ENCODE measurements at regions not wholly inside any gene's neighbourhood (a gene's known extent, or its start where the extent isn't known, plus 50 kb on each side); places are given as distances from the start of the nearest gene placed in this dataset.
A peak's percentile ranks its signal among the peaks of the same experiment; 100 is the strongest.

- no peak overlapping the region for H3K4me3 ChIP-seq (ENCODE audit: low read length)
- no peaks in the 10 kb centered on the region for H3K9me3 ChIP-seq (ENCODE audit: control insufficient read depth in 2 of 3, low read length in 3 of 3)
- H3K36me3 ChIP-seq (ENCODE audit: control insufficient read depth in 2 of 3, insufficient read depth in 3 of 3, low read length in 3 of 3): no peaks in the 10 kb centered on the region
- CTCF ChIA-PET: interaction anchor here (0.6 to 1.4 kb wide), 4 partner anchors 11 to 896 kb away, joined by 3 to 6 read pairs (median 3); no protein-coding TSS in a partner anchor
- Mint-ChIP-seq H3K27me3 (no peaks in the 10 kb centered on the region), H3K4me3 (no peak overlapping the region), H3K27ac (peak overlapping the region in 3 of 9 donors; percentile 47 to 84 (median 69)), H3K4me1 (peaks cover 25 to 62% (median 54%) of the 10 kb centered on the region in 7 donors), H3K36me3 (no peaks in the 10 kb centered on the region), H3K9me3 (no peaks in the 10 kb centered on the region)
- POLR2A ChIA-PET: interaction anchor here (1.4 to 1.6 kb wide), 2 partner anchors 11 to 26 kb away, joined by 3 to 5 read pairs; no protein-coding TSS in a partner anchor
- ATAC-seq (no peak), DNase-seq (no peak)
- H3K27me3 ChIP-seq (ENCODE audit: control insufficient read depth in 2 of 2, insufficient read depth in 2 of 2, low read length in 2 of 2): no peaks in the 10 kb centered on the region
- H3K4me1 ChIP-seq (ENCODE audit: control insufficient read depth in 2 of 2, insufficient read depth in 2 of 2, low read length in 2 of 2): peaks cover 12 to 14% of the 10 kb centered on the region in 2 donors
- H3K27ac ChIP-seq (ENCODE audit: low read depth, low read length): no peak overlapping the region
- intact Hi-C loops (cut with micrococcal nuclease): no loop called here
These were observed 70.3 kb downstream of the PITPNM2 start for GRCh38 chr12:123080634-123081033.

DNA sequence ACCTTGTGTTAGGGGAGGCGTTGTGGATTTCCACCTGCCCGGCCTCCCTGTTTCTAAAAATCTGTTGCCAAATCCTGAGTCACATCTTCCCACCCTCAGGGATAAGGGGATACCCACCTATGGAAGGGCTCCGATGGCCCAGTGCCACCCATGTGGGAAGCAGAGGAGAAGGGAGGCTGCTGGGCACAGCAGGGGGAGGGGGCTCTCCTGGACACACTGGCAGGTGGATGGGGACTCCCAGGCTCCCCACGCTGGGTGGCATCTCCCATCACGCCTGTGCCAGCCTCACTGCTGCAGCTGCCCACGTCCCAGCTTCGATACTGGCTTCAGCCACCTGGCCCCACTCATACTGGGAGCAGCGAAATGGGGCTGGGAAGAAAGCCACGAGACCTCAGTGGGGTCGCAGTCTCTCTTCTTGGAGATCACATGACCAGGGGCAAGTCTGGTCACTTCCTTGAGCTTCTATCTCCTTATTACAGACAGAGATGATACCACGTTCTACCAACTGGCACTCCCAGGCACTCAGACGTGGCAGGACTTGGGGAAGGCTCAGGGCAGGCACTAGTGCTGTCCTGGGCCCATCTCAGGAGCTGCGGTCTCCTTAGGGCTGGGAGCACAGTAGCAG lies 72.2 kb downstream of the PITPNM2 start:
- H3K36me3 Mint-ChIP-seq: peaks cover 0 to 3% (median 0%) of the 10 kb centered on the region in 5 donors
- no peak overlapping the region for H3K27ac ChIP-seq (ENCODE audit: low read depth, low read length)
- peaks cover 23 to 25% of the 10 kb centered on the region in 2 donors for H3K4me1 ChIP-seq (ENCODE audit: control insufficient read depth in 2 of 2, insufficient read depth in 2 of 2, low read length in 2 of 2)
- ATAC-seq (no peak), DNase-seq (no peak)
- H3K4me3 ChIP-seq (ENCODE audit: low read length): no peak overlapping the region
- H3K4me3 Mint-ChIP-seq: no peak overlapping the region
- CTCF ChIA-PET: interaction anchor here (0.5 to 1.0 kb wide), 2 partner anchors 36 to 125 kb away, joined by 3 to 4 read pairs; no protein-coding TSS in a partner anchor
- H3K36me3 ChIP-seq (ENCODE audit: control insufficient read depth in 2 of 3, insufficient read depth in 3 of 3, low read length in 3 of 3): no peaks in the 10 kb centered on the region
- H3K27me3 ChIP-seq (ENCODE audit: control insufficient read depth in 2 of 2, insufficient read depth in 2 of 2, low read length in 2 of 2): no peaks in the 10 kb centered on the region
- intact Hi-C loops (cut with micrococcal nuclease): no loop called here
- H3K9me3 ChIP-seq (ENCODE audit: control insufficient read depth in 2 of 3, low read length in 3 of 3): no peaks in the 10 kb centered on the region
- H3K9me3 Mint-ChIP-seq: no peaks in the 10 kb centered on the region
- no peaks in the 10 kb centered on the region for H3K27me3 Mint-ChIP-seq
- H3K4me1 Mint-ChIP-seq: peaks cover 42 to 63% (median 56%) of the 10 kb centered on the region in 7 donors
- POLR2A ChIA-PET: interaction anchor here (0.9 to 5.5 kb wide), 4 partner anchors 10 to 154 kb away, joined by 3 to 79 read pairs (median 4); partner anchors contain the start of genes MPHOSPH9 and MTRFR
- peak overlapping the region in 8 of 9 donors; percentile 56 to 89 (median 68) for H3K27ac Mint-ChIP-seq

DNA sequence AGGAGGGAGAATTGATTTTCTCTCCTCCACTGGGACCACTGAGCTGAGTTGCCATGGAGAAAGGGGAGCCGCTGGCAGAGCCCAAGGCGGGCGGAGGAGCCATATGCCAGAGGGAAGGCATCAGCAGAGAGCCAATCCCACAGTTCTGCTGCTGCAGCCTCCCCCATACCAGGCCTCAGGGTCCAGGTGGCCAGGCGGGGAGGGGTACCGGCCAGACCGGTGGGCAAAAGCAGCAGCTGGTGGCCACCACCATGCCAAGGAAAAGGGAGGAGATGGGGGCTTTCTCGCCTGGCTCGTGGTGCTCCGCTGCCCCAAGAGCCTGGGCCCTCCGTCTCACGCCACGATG lies 72.8 kb downstream of the PITPNM2 start:
- CTCF ChIA-PET: interaction anchor here (0.5 to 4.0 kb wide), 2 partner anchors 34 to 125 kb away, joined by 3 to 35 read pairs; no protein-coding TSS in a partner anchor
- Histone ChIP-seq H3K4me1 (ENCODE audit: control insufficient read depth in 2 of 2, insufficient read depth in 2 of 2, low read length in 2 of 2) (peaks cover 23 to 30% of the 10 kb centered on the region in 2 donors), H3K27me3 (ENCODE audit: control insufficient read depth in 2 of 2, insufficient read depth in 2 of 2, low read length in 2 of 2) (no peaks in the 10 kb centered on the region), H3K4me3 (ENCODE audit: low read length) (no peak overlapping the region), H3K36me3 (ENCODE audit: control insufficient read depth in 2 of 3, insufficient read depth in 3 of 3, low read length in 3 of 3) (no peaks in the 10 kb centered on the region), H3K27ac (ENCODE audit: low read depth, low read length) (no peak overlapping the region), H3K9me3 (ENCODE audit: control insufficient read depth in 2 of 3, low read length in 3 of 3) (no peaks in the 10 kb centered on the region)
- ATAC-seq (no peak), DNase-seq (no peak)
- H3K9me3 Mint-ChIP-seq: no peaks in the 10 kb centered on the region
- H3K4me1 Mint-ChIP-seq: peaks cover 46 to 68% (median 56%) of the 10 kb centered on the region in 7 donors
- peak overlapping the region in 2 of 9 donors; percentile 41 to 94 for H3K27ac Mint-ChIP-seq
- intact Hi-C loops (cut with micrococcal nuclease): no loop called here
- H3K4me3 Mint-ChIP-seq: no peak overlapping the region
- POLR2A ChIA-PET: interaction anchor here (1.0 to 5.5 kb wide), 3 partner anchors 11 to 42 kb away, joined by 3 to 79 read pairs (median 4); no protein-coding TSS in a partner anchor
- H3K36me3 Mint-ChIP-seq: peaks cover 0 to 3% (median 0%) of the 10 kb centered on the region in 5 donors
- H3K27me3 Mint-ChIP-seq: no peaks in the 10 kb centered on the region

- no peaks in the 10 kb centered on the region for H3K27me3 ChIP-seq (ENCODE audit: control insufficient read depth in 2 of 2, insufficient read depth in 2 of 2, low read length in 2 of 2)
- H3K27ac Mint-ChIP-seq: peak overlapping the region; percentile 92 to 99 (median 97)
- peak overlapping the region; percentile 74 for H3K27ac ChIP-seq (ENCODE audit: low read depth, low read length)
- POLR2A ChIA-PET: interaction anchor here (1.0 to 5.5 kb wide), 8 partner anchors 12 to 288 kb away, joined by 3 to 79 read pairs (median 8); partner anchors contain the start of genes OGFOD2 and PITPNM2
- CTCF ChIA-PET: interaction anchor here (0.5 to 4.0 kb wide), 3 partner anchors 18 to 124 kb away, joined by 3 to 35 read pairs (median 3); no protein-coding TSS in a partner anchor
- H3K4me1 ChIP-seq (ENCODE audit: control insufficient read depth in 2 of 2, insufficient read depth in 2 of 2, low read length in 2 of 2): peaks cover 23 to 30% of the 10 kb centered on the region in 2 donors
- H3K4me3 ChIP-seq (ENCODE audit: low read length): no peak overlapping the region
- DNase-seq (no peak), ATAC-seq (no peak)
- H3K36me3 ChIP-seq (ENCODE audit: control insufficient read depth in 2 of 3, insufficient read depth in 3 of 3, low read length in 3 of 3): no peaks in the 10 kb centered on the region
- H3K4me1 Mint-ChIP-seq: peaks cover 44 to 68% (median 53%) of the 10 kb centered on the region in 7 donors
- peaks cover 0 to 3% (median 0%) of the 10 kb centered on the region in 5 donors for H3K36me3 Mint-ChIP-seq
- intact Hi-C loops (cut with micrococcal nuclease): loop anchor here (2.0 kb wide), 2 partner anchors 103 to 155 kb away; partner anchors contain the start of genes MPHOSPH9 (in 1 of the 2), MTRFR (in 1 of the 2) and OGFOD2 (in 1 of the 2)
- H3K4me3 Mint-ChIP-seq: peak overlapping the region in 9 of 10 donors; percentile 20 to 97 (median 92)
- no peaks in the 10 kb centered on the region for H3K27me3 Mint-ChIP-seq
- H3K9me3 Mint-ChIP-seq: no peaks in the 10 kb centered on the region
- no peaks in the 10 kb centered on the region for H3K9me3 ChIP-seq (ENCODE audit: control insufficient read depth in 2 of 3, low read length in 3 of 3)
These were observed 73.4 kb downstream of the PITPNM2 start for GRCh38 chr12:123077298-123078119.

DNA sequence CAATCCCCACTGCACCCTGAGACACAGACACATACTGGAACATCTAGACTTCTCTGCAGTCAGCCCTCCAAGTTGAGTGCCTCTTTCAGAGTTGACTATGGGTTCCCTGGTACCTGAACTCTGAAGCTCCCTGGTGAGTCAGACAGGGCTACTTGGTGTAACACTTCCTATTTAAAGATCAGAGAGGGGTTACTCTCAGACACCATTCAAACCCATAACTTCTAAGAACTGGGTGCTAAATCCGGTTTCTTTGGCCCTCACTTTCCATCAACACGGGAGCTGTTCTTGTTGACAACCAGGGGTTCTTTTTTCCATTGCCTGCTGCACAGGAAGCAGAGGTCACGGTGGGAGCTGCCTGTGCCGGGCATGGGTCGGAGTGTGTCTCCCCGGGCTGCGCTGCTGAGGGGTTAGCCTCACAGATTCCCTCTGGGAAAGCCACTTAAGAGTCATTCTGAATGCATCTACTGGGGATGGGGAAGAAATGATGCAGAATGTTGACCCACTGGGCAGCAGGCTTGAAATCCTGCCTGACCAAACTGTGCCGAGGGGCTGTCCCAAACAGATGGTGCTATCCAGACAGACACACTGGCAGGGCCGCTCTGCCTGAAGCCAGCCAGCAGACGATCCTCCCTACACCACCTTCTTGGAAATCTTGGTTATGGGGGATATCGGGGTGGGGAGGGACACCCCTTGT lies 74.1 kb downstream of the PITPNM2 start:
- peaks cover 0 to 3% (median 0%) of the 10 kb centered on the region in 5 donors for H3K36me3 Mint-ChIP-seq
- DNase-seq: peak in 6 of 9 donors; percentile 25 to 66 (median 30)
- Histone ChIP-seq H3K27me3 (ENCODE audit: control insufficient read depth in 2 of 2, insufficient read depth in 2 of 2, low read length in 2 of 2) (no peaks in the 10 kb centered on the region), H3K4me3 (ENCODE audit: low read length) (peak overlapping the region; percentile 65), H3K27ac (ENCODE audit: low read depth, low read length) (peak overlapping the region; percentile 74), H3K36me3 (ENCODE audit: control insufficient read depth in 2 of 3, insufficient read depth in 3 of 3, low read length in 3 of 3) (no peaks in the 10 kb centered on the region), H3K4me1 (ENCODE audit: control insufficient read depth in 2 of 2, insufficient read depth in 2 of 2, low read length in 2 of 2) (peaks cover 23 to 30% of the 10 kb centered on the region in 2 donors), H3K9me3 (ENCODE audit: control insufficient read depth in 2 of 3, low read length in 3 of 3) (no peaks in the 10 kb centered on the region)
- peak overlapping the region; percentile 92 to 99 (median 97) for H3K27ac Mint-ChIP-seq
- peak overlapping the region; percentile 88 to 97 (median 92) for H3K4me3 Mint-ChIP-seq
- intact Hi-C loops (cut with micrococcal nuclease): loop anchor here (1.0 to 2.0 kb wide), 9 partner anchors 10 to 157 kb away; partner anchors contain the start of genes MPHOSPH9 (in 2 of the 2), MTRFR (in 2 of the 2) and OGFOD2 (in 1 of the 2)
- no peaks in the 10 kb centered on the region for H3K27me3 Mint-ChIP-seq
- ChIA-PET POLR2A (interaction anchor here (1.1 to 5.5 kb wide), 10 partner anchors 12 to 288 kb away, joined by 3 to 79 read pairs (median 13); partner anchors contain the start of genes ARL6IP4, OGFOD2 and PITPNM2), CTCF (interaction anchor here (0.5 to 4.0 kb wide), 7 partner anchors 8 to 501 kb away, joined by 3 to 35 read pairs (median 8); no protein-coding TSS in a partner anchor)
- peak; percentile 58 for ATAC-seq
- no peaks in the 10 kb centered on the region for H3K9me3 Mint-ChIP-seq
- peaks cover 44 to 72% (median 61%) of the 10 kb centered on the region in 7 donors for H3K4me1 Mint-ChIP-seq

All from naive thymus-derived CD4-positive, alpha-beta T cell (primary cell).